Activated CD4-positive, alpha-beta T cell treated with anti-CD3 and anti-CD28 coated beads for 24 hours (primary cell): ENCODE measurements at regions not wholly inside any gene's neighbourhood (a gene's known extent, or its start where the extent isn't known, plus 50 kb on each side); places are given as distances from the start of the nearest gene placed in this dataset.
"Not testable (repeated sequence)": the region's sequence is repeated elsewhere in the genome, so short reads cannot be mapped to it uniquely, and the experiment has no call there.

Experiments used
- DNase-seq, 2 donors: peaks; one replicate each; pipeline ENCODE4 v3.0.0-alpha.2; 2020; ENCODE audit warnings: low read depth in 2 of 2

DNA sequence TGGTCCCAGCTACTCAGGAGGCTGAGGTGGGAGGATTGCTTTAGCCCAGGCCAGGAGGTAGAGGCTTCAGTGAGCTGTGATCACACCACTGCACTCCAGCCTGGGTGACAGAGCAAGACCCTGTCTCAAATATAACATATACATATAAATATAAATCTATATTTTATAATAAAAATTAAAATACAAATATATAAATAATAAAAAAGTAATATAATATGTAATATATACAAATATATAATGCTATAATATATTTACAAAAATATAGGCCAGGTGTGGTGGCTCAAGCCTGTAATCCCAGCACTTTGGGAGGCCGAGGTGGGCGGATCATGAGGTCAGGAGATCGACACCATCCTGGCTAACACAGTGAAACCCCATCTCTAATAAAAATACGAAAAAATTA lies 131.4 kb downstream of the MFAP3L start:
- DNase-seq = not testable (repeated sequence)

DNA sequence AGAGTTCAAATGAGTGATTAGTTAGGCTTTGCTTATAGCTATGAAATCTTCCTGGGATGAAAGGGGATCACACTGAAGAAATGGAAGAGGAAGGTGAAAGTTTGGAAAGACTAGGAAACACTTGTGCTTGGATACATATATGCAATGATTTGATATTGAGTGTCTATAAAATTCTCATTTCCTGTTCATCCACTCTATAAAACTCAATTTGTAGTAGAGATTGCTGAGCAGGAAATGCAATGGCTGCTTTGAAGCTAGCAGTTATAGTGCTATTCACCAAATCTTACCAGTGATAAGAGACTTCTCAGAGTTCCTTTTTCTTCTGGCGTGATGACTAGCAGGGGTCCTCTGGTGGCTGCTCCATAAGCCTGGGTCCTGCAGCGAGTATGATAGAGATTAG lies 128.1 kb upstream of the HPF1 start:
- DNase-seq = no peak

DNA sequence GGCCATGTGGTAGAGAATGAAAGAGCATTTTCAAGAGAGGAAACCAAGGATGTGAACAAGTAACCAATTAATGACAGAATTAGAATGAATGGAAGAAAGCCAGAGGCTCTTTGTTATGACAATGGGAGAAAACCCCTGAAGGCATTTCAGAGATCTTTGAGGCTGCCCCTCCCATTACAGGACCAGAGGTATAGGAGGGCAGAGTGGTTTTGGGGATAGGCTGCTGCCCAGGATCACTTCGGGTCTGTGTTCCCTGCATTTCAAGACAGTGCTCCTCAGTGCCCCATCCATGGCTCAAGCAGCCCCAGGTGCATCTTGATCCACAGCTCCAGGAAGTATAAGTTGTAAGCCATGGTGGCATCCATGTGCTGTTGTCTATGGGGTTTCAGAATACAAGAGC lies 124.0 kb upstream of the HPF1 start:
- no peak for DNase-seq

DNA sequence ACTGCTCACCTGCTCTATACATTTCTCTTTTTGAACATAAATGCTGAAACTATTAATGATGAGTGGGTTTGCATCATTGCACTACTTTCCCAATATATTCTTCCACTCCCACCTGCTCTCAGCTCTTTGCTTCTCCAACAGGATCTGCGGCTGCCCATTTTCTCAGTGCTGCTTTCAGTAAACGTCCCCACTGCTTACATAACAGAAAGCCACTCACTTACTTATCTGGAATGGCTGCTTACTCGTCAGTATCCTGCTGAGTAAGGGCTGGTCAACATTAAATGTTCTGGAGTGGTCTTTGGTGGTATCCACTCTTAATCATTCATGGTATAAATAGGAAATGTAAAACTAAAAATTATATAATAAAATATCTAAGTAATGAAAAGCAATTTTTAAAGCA lies 112.8 kb upstream of the HPF1 start:
- no peak for DNase-seq

DNA sequence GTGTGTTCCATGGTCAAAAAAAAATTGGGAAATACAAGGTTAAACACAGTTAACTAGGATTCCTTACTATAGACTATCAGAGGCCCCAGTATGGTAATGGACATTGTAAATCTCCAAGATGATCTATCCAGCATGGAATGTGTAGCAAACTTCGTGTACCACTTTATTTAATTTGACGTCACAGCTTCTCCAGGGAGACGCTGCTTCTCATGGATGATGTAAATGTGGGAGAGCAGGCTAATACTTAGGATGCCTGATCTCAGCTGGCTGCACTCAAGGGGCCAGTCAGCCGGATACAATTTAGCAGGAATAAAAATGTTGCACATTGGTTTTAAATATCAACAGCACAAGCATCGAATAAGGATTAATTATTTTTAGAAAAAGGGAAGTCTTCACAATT lies 111.7 kb upstream of the HPF1 start:
- no peak for DNase-seq

DNA sequence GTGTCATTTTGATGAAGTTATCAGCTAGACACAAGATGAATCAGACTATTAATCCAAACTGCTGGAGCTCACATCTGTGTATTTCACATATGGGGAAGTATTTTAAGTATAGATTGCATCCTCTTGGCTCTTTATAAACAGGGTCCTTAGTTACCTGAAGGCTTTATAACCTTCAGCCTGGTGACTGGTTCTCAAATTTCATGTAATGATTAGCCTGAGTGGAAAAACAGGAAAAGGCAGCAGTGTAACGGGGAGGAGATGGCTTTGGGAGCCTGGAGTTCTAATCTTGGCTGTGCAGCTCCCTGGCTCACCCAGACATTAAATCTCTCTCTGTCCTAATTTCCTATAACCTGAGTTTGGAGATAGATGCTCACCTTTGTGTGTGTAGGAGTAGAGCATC lies 103.8 kb upstream of the HPF1 start:
- no peak for DNase-seq

DNA sequence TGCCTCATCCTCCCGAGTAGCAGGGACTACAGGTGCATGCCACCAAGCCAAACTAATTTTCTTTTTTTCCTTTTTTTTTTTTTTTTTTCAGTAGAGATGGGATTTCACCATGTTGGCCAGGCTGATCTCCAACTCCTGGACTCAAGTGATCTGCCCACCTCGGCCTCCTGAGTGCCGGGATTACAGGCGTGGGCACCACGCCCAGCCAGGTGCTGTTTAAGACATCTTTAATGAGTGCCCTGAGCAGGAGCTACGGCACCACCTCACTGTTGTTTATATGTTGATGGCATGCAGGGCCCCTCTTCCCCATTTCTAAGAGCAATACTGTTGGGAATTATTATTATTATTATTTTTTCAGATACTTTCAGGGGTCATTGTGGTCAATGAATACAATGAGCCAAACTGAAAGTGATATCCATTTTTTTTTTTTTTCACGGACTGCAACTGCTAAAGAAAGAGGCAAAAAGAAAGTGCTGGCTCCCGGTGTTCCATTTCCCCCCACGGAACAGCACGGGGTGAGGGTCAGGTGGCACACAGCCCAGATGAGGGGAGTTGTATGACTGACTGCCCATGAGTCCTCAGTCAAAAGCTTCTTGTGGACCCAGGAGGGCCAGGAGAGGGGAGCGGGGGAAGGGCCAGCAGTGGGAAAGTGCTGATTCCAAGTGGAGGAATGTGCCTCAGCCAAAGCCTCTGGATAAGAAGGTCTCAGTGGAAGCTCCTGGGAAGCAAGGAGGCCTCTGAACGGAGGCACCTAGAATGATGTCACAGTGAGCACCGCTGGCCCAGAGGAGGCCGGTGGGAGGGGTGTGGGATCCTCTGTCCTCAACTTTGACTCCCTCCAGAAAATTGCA lies 101.8 kb upstream of the HPF1 start:
- DNase-seq = no peak

DNA sequence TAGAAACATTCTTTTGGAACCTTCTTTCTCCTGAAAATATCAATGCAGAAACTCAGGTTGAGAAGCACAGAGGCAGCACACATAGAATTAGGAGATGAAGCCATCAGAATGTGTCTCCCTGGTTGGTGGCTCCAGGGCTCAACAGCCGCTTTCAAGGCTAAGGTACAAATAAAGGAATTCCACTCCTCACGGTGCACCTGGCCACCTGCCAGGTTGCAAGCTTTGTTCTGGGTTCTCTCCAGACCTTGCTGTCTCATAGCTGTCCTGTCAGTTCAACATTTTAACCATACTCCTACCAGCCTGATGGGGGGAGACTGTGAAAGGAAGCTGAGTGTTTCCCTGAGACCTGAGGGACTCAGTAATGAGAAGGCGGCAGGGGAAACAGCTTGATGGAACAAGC lies 96.3 kb upstream of the HPF1 start:
- DNase-seq = no peak

DNA sequence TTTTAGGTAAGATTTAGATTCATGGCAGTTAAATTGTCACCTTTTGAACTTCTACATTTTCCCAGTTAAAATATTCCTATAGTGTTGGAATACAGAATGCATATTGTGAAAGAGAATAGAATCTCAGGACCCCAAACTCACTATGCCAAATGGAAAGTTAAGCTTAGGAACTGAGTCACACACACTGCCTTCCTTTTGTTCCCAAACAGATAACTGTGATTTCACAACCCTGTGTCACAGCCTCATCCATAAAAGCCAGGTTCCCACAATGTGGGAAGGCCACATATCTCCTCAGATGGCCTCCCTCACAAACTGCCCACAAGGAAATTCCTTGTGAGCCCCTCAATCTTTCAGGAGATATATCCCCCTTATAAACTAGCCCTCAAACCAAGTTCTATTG lies 94.7 kb upstream of the HPF1 start:
- no peak for DNase-seq

DNA sequence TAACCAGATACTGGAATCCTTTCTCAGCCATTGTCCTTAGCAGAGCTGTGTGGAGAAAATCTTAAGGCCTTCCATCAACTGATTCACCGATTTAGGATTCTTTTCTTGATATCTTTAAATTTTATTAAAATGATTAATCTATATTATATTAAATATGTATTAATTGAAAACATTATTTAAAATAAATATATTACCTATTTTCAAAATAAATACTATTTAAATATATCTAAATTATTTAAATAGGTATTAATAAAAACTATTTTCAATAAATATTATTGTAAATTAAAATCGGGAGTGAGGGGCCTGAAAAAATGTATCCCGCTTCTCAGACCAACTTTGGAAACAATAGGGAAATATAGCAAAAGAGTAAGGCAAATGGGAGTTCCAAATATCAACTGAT lies 94.0 kb upstream of the HPF1 start:
- no peak for DNase-seq

DNA sequence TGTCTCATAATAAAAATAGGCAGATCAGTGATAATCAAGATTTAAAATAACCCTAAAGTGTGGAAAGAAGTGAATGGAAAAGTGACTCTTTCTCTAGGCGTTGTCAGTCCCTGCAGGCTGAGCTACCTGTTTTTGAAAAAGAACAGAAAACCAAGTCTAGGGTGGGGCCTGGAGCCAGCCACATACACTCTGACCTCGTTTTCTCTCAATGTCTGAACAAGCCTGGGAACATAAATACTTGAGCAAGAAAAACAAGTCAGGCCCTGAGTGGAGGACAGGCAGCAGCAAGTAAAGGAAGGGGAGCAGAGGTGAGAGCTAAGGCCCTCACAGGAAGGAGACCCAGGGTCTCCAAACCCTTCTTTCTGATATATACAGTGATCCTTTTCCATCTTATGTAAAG lies 91.7 kb upstream of the HPF1 start:
- DNase-seq = no peak

DNA sequence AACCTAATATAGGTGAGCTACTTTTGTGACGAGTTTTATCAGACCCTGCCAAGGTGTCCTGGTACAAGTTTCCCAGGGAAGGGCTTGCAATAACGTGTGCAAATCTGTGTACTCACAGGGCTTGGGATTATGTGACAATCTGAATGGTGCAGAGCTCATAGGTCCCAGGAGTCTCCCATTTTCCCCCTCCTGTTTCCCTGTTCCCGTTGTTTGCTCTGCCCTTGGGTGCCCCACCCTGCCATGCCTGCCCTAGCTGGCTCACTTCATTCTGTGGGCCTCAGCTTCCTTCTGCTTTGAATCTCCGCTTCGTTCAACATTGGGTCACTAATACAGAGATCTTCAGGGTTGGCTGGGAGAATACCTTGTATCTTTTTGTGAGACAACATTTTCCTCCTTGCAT lies 90.3 kb upstream of the HPF1 start:
- no peak for DNase-seq

DNA sequence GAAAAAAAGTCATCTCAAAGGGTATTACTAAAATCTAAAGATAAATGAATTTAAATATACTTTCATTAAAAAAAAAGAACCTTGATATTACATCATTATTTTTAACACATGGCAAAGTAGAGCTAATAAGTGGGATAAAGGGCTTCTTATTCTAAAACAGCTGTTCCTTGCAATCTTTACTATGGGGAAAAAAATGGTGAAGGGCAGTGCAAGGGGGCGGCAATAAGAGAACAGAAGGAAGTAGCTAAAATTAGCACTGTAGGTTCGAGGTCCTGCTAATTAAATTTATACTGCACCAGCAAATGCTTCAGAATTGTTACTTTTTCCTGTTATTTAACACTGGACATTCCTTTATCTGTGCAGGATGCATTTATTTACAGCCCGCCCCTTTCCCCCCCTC lies 89.4 kb upstream of the HPF1 start:
- DNase-seq = no peak

DNA sequence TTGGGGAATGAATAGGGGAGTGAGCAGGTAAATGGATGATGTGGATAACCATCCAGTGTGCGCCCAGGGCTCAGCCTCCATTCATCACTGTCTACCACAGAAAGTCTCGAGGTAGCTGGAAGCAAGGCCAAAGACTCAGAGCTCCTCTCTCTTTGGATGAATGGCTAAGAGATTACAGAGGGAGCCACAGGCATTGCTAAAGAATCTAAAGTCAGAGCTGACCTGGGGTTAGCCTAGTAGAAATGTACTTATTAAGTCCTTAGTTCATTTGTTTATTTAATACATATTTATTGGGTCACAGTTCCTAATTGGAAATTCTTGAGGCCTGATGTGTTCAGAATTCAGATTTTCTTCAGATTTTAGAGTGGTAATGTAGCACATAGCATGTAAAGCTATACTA lies 88.7 kb upstream of the HPF1 start:
- DNase-seq = no peak

DNA sequence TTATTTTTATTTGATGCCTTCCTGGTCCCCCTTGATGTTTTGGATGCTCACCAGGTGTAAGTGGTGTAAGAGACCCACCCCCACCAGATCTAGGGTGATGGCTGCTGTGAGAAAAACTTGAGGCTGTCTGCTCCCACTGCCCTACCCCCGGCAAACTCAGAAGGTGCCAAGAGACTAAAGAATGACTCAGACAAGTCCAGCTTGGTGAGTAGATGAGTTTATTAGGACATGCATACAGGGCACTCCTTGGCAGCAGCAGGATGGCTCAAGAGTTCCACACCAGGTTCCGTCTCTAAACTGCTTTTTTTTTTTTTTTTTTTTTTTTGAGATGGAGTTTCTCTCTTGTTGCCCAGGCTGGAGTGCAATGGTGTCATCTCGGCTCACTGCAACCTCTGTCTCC lies 84.0 kb upstream of the HPF1 start:
- no peak for DNase-seq

DNA sequence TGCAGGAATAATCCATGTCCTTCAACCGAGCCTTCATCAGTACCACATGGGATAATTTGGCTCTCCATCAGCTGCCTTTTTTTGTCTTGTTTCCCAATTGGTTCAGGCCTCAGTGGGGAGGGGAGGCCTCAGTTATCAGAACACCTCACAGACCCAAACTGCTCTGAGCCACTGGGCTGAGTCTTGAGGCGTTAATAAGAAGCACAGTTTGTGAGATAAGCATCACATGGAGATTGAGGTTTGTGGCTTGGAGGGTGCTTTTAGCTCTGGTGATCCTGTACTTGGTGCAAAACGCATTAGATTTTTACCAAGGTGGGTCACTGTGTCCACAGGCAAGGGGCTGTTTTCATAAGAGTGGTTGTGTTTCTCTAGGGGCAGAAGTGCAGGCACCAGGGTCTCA lies 82.8 kb upstream of the HPF1 start:
- DNase-seq = no peak

DNA sequence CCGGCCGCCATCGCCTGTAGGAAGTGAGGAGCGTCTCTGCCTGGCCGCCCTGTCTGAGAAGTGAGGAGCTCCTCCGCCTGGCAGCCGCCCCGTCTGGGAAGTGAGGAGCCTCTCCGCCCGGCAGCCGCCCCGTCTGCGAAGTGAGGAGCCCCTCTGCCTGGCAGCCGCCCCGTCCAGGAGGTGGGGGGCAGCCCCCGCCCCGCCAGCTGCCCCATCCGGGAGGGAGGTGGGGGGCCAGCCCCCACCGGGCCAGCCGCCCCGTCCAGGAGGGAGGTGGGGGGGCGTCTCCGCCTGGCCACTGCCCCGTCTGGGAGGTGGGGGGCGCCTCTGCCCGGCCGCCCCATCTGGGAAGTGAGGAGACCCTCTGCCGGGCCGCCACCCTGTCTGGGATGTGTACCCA lies 70.6 kb upstream of the HPF1 start:
- DNase-seq = not testable (repeated sequence)

DNA sequence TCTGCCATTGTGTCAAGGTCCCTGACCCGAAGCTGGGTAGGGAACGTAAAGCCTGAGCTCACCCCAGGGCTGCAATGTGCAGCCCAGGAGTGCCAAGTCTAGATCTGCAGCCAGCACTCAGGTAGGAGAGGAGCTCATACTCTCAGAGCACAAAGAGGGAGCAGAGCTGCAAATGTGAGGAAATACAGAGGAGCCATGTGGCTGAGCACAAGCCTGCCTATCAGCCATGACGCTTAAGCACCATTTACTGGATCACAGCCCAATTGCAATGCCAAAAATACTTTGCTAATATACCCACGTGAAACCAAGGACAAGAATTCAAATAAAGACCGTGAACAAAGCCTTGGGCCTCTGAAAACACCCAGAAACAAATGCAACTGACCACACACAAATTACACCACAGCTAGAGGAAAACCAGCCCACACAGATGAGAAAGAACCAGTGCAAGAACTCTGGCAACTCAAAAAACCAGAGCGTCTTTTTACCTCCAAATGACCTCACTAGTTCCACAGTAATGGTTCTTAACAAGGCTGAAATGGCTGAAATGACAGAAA lies 69.0 kb upstream of the HPF1 start:
- no peak for DNase-seq

DNA sequence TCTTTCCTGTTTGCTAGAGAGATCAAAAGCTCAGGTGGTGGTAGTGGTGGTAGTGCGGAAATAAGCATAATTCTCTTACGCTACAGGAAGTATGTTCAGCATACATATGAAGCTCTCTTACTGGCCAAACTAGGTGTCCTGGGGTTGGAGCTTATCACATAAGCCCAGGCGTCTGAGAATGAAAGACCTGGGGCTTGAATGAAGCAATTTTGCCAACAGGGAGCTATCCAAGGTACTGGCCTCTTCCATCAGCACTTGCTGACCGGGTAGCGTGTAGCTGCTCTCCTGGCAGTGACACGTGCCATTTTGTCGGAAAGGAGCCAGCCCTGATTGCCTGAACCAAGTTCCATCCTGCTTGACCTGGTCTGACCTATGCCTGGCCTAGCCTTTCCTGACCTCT lies 65.9 kb upstream of the HPF1 start:
- DNase-seq = peak in 1 of 2 donors; percentile 0

DNA sequence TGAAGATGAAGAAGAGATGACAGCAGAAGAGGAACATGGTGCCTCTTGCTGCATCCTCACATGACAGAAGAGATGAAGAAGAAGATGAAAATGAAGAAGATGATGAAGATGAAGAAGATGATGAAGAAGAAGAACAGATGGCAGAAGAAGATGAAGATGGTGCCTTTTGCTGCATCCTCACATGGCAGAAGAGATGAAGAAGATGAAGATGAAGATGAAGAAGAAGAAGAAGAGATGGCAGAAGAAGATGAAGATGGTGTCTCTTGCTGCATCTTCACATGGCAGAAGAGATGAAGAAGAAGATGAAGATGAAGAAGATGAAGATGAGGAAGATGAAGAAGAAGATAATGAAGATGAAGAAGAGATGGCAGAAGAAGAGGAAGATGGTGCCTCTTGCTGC lies 63.7 kb upstream of the HPF1 start:
- DNase-seq = no peak

DNA sequence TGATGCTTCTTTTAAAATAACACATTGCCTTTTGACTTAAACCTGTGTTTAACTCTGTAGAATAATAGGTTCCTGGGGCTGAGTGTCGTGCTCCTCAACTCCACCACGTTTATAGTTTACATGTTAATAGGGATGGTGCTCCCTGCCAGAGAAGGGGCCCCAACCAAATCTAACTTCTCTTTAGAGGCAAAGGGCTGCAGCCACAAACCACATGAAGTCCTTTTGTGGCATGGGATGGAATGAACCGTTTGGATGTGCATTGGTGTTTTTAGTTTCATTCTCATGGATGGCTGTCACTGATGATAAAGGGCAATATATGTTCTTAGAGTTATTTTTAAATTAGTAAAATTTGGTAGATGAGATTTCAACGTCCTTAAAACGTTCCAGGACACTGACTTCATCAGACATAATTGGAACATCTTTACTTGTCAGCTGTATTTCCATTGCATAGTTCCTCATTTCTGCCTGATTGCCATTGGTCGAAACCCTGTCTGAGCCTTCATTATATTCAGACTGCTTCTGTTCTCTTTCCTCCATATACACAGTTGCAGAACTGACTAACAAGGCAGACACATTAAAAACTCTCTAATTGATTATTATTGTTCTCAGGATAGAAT lies 60.4 kb upstream of the HPF1 start:
- no peak for DNase-seq

DNA sequence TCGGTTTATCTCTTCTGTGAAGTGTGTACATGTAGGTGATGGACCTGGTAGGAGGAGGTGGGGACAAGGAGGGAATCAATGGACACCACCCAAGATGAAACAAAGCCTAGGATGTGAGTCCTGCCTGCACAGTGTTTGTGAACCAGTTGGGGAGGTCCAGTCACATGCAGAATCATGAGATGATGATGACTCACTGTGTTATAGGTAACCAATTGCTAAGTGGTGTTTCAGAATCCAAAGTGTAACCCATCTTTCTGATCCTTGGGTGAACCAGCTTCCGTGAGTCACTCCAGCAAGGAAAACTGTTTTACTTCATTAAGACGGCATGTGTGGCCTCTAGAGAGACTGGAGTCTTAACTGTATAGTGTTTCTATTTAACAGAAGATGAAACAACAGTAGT lies 57.9 kb upstream of the HPF1 start:
- DNase-seq = no peak

DNA sequence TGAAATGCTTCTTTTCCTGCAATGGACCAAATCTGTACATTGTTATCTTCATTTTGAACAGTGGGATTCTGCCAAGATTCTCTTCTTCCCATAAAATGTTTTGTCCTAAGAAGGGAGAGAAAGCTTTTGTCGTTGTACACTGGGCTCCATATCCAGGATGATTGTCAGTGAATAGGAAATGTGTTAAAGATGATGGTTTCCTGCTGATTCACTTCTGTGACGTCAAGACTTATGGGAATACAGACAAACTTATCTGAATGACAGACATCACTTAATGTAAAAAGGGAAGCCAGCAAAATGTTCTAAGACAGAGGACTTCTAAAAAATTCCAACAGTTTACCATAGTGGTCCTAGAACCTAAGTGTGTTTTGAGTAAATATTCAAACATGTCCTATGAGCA lies 53.7 kb upstream of the HPF1 start:
- no peak for DNase-seq
